ENCODE measurements at regions not wholly inside any gene's neighbourhood (a gene's known extent, or its start where the extent isn't known, plus 50 kb on each side); places are given as distances from the start of the nearest gene placed in this dataset.
A peak's percentile ranks its signal among the peaks of the same experiment; 100 is the strongest.
"Not testable (repeated sequence)": the region's sequence is repeated elsewhere in the genome, so short reads cannot be mapped to it uniquely, and the experiment has no call there.

DNA sequence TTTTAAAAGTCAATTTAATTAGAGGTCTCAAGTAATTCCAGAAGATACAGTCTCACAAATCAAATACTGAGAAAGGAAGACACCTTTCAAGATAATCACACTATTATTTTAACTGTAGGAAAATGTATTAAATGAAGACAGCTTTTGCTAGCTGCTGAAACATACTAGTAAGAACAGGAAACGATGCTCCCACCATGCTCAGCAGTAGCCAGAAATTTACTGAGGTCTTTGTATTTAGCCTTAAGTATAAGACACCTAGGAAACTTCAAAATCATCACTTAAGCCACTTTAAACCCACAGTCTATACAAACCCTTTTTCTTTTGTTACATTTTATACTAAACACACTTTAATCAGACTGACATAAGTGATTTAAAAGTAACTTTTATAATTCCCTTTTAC, 72.7 kb upstream of the NPIPB12 start:
- POLR2A ChIA-PET (ENCODE audit: unreplicated experiment); CTCF ChIA-PET; intact Hi-C loops (cut with micrococcal nuclease; ENCODE audit: unreplicated experiment); H3K4me3 ChIP-seq; H3K27me3 ChIP-seq (ENCODE audit: insufficient read depth, low read depth); H3K4me2 ChIP-seq; H2AFZ ChIP-seq; H3K27ac ChIP-seq; H3K9me2 ChIP-seq (ENCODE audit: insufficient read depth); H3K36me3 ChIP-seq (ENCODE audit: low read depth); H3K4me1 ChIP-seq (replicated peaks; ENCODE audit: insufficient read depth); BruUV-seq (replicated peaks); H3K9me3 ChIP-seq (ENCODE audit: insufficient read depth, low read depth); DNase-seq: not testable (repeated sequence)
- peaks cover 66% of the 10 kb centered on the region for H4K20me1 ChIP-seq (ENCODE audit: insufficient read depth)
- H3K79me2 ChIP-seq (ENCODE audit: low read depth) = peaks cover 84% of the 10 kb centered on the region
- H3F3A ChIP-seq (ENCODE audit: insufficient read depth, low read depth) = peaks cover 13% of the 10 kb centered on the region

GRCh38 chr16:29581764-29582163, 75.6 kb upstream of the NPIPB12 start:
- H3K36me3 ChIP-seq (ENCODE audit: low read depth); H3K27me3 ChIP-seq (ENCODE audit: insufficient read depth, low read depth); H3K4me2 ChIP-seq; H3K9me2 ChIP-seq (ENCODE audit: insufficient read depth); H3K4me3 ChIP-seq; H3K27ac ChIP-seq; BruUV-seq (replicated peaks); H2AFZ ChIP-seq; DNase-seq; CTCF ChIA-PET; H3K4me1 ChIP-seq (replicated peaks; ENCODE audit: insufficient read depth); intact Hi-C loops (cut with micrococcal nuclease; ENCODE audit: unreplicated experiment); H3K9me3 ChIP-seq (ENCODE audit: insufficient read depth, low read depth); POLR2A ChIA-PET (ENCODE audit: unreplicated experiment): not testable (repeated sequence)
- peaks cover 19% of the 10 kb centered on the region for H3F3A ChIP-seq (ENCODE audit: insufficient read depth, low read depth)
- peaks cover 71% of the 10 kb centered on the region for H4K20me1 ChIP-seq (ENCODE audit: insufficient read depth)
- H3K79me2 ChIP-seq (ENCODE audit: low read depth) = peaks cover 93% of the 10 kb centered on the region

GRCh38 chr16:29591919-29592318, 71.1 kb upstream of the SPN start:
- intact Hi-C loops (cut with micrococcal nuclease; ENCODE audit: unreplicated experiment) = loop anchor here (10.0 kb wide), 1 partner anchor 223 kb away; the partner anchor contains the start of genes PAGR1 and PRRT2
- Histone ChIP-seq H4K20me1 (ENCODE audit: insufficient read depth) (peaks cover 62% of the 10 kb centered on the region), H3K79me2 (ENCODE audit: low read depth) (peaks cover 78% of the 10 kb centered on the region), H3K4me1 (replicated peaks; ENCODE audit: insufficient read depth) (peaks cover 22% of the 10 kb centered on the region), H3K36me3 (ENCODE audit: low read depth) (peaks cover 10% of the 10 kb centered on the region; the same call in 1 of the 2 replicates), H3F3A (ENCODE audit: insufficient read depth, low read depth) (peaks cover 15% of the 10 kb centered on the region; the same call in 1 of the 2 replicates)
- H3K9me2 ChIP-seq (ENCODE audit: insufficient read depth); H3K4me3 ChIP-seq; H3K27me3 ChIP-seq (ENCODE audit: insufficient read depth, low read depth); BruUV-seq (replicated peaks); POLR2A ChIA-PET (ENCODE audit: unreplicated experiment); H3K4me2 ChIP-seq; H3K9me3 ChIP-seq (ENCODE audit: insufficient read depth, low read depth); H3K27ac ChIP-seq; DNase-seq; H2AFZ ChIP-seq: not testable (repeated sequence)
- CTCF ChIA-PET = interaction anchor here (0.7 kb wide), 1 partner anchor 1564 kb away, joined by 4 read pairs; no protein-coding TSS in a partner anchor

DNA sequence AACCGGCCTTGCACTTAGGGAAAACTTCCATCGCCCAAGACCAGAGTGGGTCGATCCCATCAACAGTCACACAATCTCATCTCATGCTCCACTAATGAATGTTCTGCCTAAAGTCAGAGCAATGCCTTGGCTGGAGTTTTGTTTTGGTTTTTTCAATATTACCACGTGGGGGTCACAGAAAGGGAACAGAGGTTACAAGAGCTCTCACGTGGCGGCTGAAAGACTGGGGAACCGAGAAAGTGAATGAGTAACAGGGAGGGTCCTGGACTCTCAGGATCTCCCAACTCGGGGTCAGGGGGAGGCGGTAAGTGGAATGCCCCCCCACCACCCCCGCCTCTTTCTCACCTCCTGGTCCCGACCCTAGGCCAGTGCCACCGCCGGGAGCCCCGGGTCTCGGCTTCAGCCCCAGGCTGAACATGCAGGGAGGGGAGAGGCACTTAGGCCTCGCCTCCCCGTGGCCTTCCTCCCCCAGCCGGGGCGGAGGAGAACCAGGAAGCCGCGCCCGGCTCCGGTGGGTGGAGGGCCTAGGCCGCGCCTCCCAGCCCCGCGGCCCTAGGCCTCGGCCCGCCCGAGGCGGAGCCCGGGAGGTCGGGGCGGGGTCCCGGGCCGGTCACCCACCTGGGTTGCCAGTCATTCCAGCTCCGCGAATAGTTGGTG, 68.7 kb upstream of the SPN start:
- peaks cover 10% of the 10 kb centered on the region; the same call in 1 of the 2 replicates for H3K36me3 ChIP-seq (ENCODE audit: low read depth)
- H3K4me2 ChIP-seq = peak overlapping the region; percentile 81
- H2AFZ ChIP-seq; CTCF ChIA-PET; H3K9me2 ChIP-seq (ENCODE audit: insufficient read depth); BruUV-seq (replicated peaks); H3K27me3 ChIP-seq (ENCODE audit: insufficient read depth, low read depth); H3K9me3 ChIP-seq (ENCODE audit: insufficient read depth, low read depth): not testable (repeated sequence)
- POLR2A ChIA-PET (ENCODE audit: unreplicated experiment) = interaction anchor here (0.6 kb wide), 1 partner anchor 379 kb away, joined by 6 read pairs; the partner anchor contains the start of gene TAOK2
- H3K27ac ChIP-seq = peak overlapping the region; percentile 32; the same call in 1 of the 2 replicates
- peak; percentile 39 to 71 for DNase-seq
- H4K20me1 ChIP-seq (ENCODE audit: insufficient read depth) = peaks cover 43% of the 10 kb centered on the region
- H3K4me3 ChIP-seq = peak overlapping the region; percentile 64
- H3F3A ChIP-seq (ENCODE audit: insufficient read depth, low read depth) = peaks cover 18% of the 10 kb centered on the region; the same call in 1 of the 2 replicates
- peaks cover 72% of the 10 kb centered on the region for H3K79me2 ChIP-seq (ENCODE audit: low read depth)
- intact Hi-C loops (cut with micrococcal nuclease; ENCODE audit: unreplicated experiment) = loop anchor here (10.0 kb wide), 1 partner anchor 220 kb away; the partner anchor contains the start of genes PAGR1 and PRRT2
- peaks cover 22% of the 10 kb centered on the region for H3K4me1 ChIP-seq (replicated peaks; ENCODE audit: insufficient read depth)

GRCh38 chr16:29594926-29595838, 67.9 kb upstream of the SPN start:
- POLR2A ChIA-PET (ENCODE audit: unreplicated experiment) = interaction anchor here (0.6 kb wide), 1 partner anchor 378 kb away, joined by 6 read pairs; the partner anchor contains the start of gene TAOK2
- not testable (repeated sequence) for BruUV-seq (replicated peaks)

GRCh38 chr16:29597030-29597429, 66.0 kb upstream of the SPN start:
- Histone ChIP-seq H3K79me2 (ENCODE audit: low read depth) (peaks cover 71% of the 10 kb centered on the region), H4K20me1 (ENCODE audit: insufficient read depth) (peaks cover 42% of the 10 kb centered on the region), H3K4me1 (replicated peaks; ENCODE audit: insufficient read depth) (peaks cover 14% of the 10 kb centered on the region), H3F3A (ENCODE audit: insufficient read depth, low read depth) (peaks cover 18% of the 10 kb centered on the region; the same call in 1 of the 2 replicates)
- POLR2A ChIA-PET (ENCODE audit: unreplicated experiment); H2AFZ ChIP-seq; H3K4me2 ChIP-seq; CTCF ChIA-PET; DNase-seq; H3K27me3 ChIP-seq (ENCODE audit: insufficient read depth, low read depth); H3K4me3 ChIP-seq; H3K9me2 ChIP-seq (ENCODE audit: insufficient read depth); H3K9me3 ChIP-seq (ENCODE audit: insufficient read depth, low read depth); BruUV-seq (replicated peaks); H3K36me3 ChIP-seq (ENCODE audit: low read depth); H3K27ac ChIP-seq: not testable (repeated sequence)
- intact Hi-C loops (cut with micrococcal nuclease; ENCODE audit: unreplicated experiment) = loop anchor here (10.0 kb wide), 1 partner anchor 218 kb away; the partner anchor contains the start of genes PAGR1 and PRRT2

More at GRCh38 chr16:29594926-29595838, 67.9 kb upstream of the SPN start:
- H3K9me2 ChIP-seq (ENCODE audit: insufficient read depth); H3K27me3 ChIP-seq (ENCODE audit: insufficient read depth, low read depth); H2AFZ ChIP-seq; H3K36me3 ChIP-seq (ENCODE audit: low read depth); H3K9me3 ChIP-seq (ENCODE audit: insufficient read depth, low read depth); CTCF ChIA-PET: not testable (repeated sequence)
- Histone ChIP-seq H3K4me3 (peak overlapping the region; percentile 56; the same call in 1 of the 2 replicates), H3K27ac (peak overlapping the region; percentile 67), H3K79me2 (ENCODE audit: low read depth) (peaks cover 72% of the 10 kb centered on the region), H3F3A (ENCODE audit: insufficient read depth, low read depth) (peaks cover 17% of the 10 kb centered on the region; the same call in 1 of the 2 replicates), H3K4me2 (peak overlapping the region; percentile 85), H4K20me1 (ENCODE audit: insufficient read depth) (peaks cover 44% of the 10 kb centered on the region), H3K4me1 (replicated peaks; ENCODE audit: insufficient read depth) (peaks cover 22% of the 10 kb centered on the region)
- peak; percentile 94 to 98 for DNase-seq
- intact Hi-C loops (cut with micrococcal nuclease; ENCODE audit: unreplicated experiment) = loop anchor here (1.0 to 10.0 kb wide), 2 partner anchors 9 to 220 kb away; partner anchors contain the start of genes PAGR1 and PRRT2

Measured in PC-9 (cell line).